ENCODE measurements at regions not wholly inside any gene's neighbourhood (a gene's known extent, or its start where the extent isn't known, plus 50 kb on each side); places are given as distances from the start of the nearest gene placed in this dataset.

DNA sequence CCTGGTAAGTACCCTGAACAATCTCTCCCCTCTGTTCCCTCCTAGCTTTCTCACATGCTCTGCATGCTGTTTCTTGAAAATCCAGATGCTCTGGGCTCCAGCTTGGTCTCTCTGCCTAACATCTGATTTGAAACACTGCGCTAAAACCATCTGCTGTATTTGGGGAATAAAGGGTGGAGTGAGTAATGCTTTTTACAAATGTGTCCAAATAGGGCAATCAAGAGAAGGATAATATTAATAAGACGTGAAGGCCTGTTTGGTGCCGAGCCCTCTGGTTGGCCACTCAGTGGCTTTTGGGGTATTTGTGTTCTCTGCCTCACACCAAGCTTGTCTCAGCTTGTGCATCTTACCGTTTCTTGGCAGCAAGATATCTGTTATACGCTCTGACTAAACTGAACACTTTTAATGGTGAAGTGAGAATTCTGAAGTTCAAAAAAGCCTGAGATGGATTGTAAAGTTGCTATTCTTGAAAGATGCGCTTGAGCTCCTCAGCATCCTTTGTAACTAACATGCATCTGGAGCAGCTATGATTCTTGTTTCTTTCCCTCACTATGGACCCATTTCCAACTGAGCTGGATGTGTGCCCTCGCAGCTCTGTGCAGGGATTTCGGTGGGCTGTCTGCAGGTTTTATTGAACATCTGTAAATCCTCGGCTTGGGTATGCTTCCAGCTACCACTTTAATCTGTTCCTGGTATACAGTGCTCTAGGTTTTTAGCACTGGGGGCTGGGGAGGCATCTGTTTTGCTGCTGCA lies 269.4 kb downstream of the RWDD3 start:
- TF ChIP-seq POLR2A (IDR thresholded peaks at IDR 0.05) = no peak
- TF ChIP-seq, protein P1, sequence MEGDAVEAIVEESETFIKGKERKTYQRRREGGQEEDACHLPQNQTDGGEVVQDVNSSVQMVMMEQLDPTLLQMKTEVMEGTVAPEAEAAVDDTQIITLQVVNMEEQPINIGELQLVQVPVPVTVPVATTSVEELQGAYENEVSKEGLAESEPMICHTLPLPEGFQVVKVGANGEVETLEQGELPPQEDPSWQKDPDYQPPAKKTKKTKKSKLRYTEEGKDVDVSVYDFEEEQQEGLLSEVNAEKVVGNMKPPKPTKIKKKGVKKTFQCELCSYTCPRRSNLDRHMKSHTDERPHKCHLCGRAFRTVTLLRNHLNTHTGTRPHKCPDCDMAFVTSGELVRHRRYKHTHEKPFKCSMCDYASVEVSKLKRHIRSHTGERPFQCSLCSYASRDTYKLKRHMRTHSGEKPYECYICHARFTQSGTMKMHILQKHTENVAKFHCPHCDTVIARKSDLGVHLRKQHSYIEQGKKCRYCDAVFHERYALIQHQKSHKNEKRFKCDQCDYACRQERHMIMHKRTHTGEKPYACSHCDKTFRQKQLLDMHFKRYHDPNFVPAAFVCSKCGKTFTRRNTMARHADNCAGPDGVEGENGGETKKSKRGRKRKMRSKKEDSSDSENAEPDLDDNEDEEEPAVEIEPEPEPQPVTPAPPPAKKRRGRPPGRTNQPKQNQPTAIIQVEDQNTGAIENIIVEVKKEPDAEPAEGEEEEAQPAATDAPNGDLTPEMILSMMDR (IDR thresholded peaks at IDR 0.05 in 4 of 5, conservative IDR thresholded peaks at IDR 0.05 in 1 of 5) = no peak

Data from gastrocnemius medialis (tissue), 4 donors.